KOPT-K1 (cell line): ENCODE measurements at regions not wholly inside any gene's neighbourhood (a gene's known extent, or its start where the extent isn't known, plus 50 kb on each side); places are given as distances from the start of the nearest gene placed in this dataset.
"Not testable (repeated sequence)": the region's sequence is repeated elsewhere in the genome, so short reads cannot be mapped to it uniquely, and the experiment has no call there.

Source experiments
- H3K27ac ChIP-seq: fragments of 200-600 bp; sonication (generic); 2 replicates; pipeline ENCODE4 v1.5.1; 2016; ENCODE audit warnings: antibody characterized with exemption, mild to moderate bottlenecking, low read depth, low read length; ENCODE audit not compliant: poor library complexity, severe bottlenecking
- H3K36me3 ChIP-seq: fragments of 200-600 bp; sonication (generic); 2 replicates; pipeline ENCODE4 v1.5.1; 2017; ENCODE audit warnings: antibody characterized with exemption, mild to moderate bottlenecking, low read length, moderate library complexity; ENCODE audit not compliant: insufficient read depth
- H3K9me3 ChIP-seq: fragments of 200-600 bp; sonication (generic); 2 replicates; pipeline ENCODE4 v1.5.1; 2017; ENCODE audit warnings: antibody characterized with exemption, low read length, mild to moderate bottlenecking; ENCODE audit not compliant: insufficient read depth, poor library complexity, severe bottlenecking

DNA sequence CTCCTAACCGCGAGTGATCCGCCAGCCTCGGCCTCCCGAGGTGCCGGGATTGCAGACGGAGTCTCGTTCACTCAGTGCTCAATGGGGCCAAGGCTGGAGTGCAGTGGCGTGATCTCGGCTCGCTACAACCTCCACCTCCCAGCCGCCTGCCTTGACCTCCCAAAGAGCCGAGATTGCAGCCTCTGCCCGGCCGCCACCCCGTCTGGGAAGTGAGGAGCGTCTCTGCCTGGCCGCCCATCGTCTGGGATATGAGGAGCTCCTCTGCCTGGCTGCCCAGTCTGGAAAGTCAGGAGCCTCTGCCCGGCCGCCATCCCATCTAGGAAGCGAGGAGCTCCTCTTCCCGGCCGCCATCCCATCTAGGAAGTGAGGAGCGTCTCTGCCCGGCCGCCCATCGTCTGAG, 58.8 kb upstream of the ANKRD30BL start:
- H3K27ac ChIP-seq, H3K9me3 ChIP-seq, H3K36me3 ChIP-seq: not testable (repeated sequence)

DNA sequence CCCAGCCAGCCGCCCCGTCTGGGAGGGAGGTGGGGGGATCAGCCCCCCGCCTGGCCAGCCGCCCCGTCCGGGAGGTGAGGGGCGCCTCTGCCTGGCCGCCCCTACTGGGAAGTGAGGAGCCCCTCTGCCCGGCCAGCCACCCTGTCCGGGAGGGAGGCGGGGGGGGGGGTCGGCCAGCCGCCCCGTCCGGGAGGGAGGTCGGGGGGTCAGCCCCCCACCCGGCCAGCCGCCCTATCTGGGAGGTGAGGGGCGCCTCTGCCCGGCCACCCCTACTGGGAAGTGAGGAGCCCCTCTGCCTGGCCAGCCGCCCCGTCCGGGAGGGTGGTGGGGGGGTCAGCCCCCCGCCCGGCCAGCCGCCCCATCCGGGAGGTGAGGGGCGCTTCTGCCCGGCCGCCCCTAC, 60.1 kb upstream of the ANKRD30BL start:
- not testable (repeated sequence) for H3K9me3 ChIP-seq, H3K27ac ChIP-seq, H3K36me3 ChIP-seq

DNA sequence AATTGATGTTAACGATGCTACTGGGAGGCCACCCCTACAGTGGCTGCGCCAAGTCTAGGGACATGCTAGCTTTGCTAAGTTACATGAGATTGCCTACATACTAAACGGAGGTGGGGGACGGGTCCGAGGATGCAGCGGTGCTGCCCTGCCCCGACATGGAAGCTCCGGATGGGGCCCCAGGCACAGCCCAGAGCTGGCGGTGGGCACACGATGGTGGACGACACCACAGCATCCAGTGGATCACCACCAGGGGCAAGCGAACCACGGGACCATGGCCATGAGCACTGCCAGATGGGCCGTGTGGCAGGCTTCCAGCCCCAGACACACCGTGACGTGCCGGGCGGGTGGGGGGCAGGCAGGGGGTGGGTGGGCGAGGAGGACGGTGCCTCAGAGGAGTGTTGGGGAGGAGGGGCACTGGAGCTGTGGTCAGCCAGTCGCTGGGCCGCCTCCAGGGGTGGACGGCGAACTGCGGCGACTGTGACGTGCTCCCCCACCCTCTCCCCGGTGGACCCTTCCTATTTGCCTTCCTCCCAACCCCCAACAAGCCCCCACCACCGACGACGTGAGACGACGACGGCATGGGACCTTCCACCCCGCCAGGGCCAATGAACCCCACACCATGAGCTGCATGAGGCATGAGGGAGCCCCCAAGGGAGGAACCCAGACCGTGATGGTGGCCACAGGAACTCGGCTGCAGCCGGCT, 90.6 kb upstream of the ANKRD30BL start:
- no peak overlapping the region for H3K27ac ChIP-seq
- H3K36me3 ChIP-seq, result no peaks in the 10 kb centered on the region
- H3K9me3 ChIP-seq, result peaks cover 26% of the 10 kb centered on the region

DNA sequence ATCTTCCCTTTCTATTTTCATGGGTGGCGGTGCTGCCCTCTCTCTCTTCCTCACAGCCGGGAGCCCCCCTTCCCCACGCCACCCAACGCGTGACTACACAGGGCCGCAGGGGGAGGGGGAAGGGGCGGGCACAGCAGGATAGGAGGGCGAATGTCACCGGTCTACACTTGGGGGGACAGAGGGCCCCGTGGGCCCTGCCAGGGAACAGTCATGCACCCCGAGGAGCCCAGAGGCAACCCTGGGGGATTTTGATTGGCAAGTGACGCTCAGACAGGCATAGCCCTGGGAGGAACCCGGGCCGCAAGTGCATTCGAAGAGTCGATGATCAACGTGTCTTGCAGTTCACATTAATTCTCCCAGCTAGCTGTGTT, 91.1 kb upstream of the ANKRD30BL start:
- no peak overlapping the region for H3K27ac ChIP-seq
- H3K9me3 ChIP-seq, result peaks cover 28% of the 10 kb centered on the region
- no peaks in the 10 kb centered on the region for H3K36me3 ChIP-seq

DNA sequence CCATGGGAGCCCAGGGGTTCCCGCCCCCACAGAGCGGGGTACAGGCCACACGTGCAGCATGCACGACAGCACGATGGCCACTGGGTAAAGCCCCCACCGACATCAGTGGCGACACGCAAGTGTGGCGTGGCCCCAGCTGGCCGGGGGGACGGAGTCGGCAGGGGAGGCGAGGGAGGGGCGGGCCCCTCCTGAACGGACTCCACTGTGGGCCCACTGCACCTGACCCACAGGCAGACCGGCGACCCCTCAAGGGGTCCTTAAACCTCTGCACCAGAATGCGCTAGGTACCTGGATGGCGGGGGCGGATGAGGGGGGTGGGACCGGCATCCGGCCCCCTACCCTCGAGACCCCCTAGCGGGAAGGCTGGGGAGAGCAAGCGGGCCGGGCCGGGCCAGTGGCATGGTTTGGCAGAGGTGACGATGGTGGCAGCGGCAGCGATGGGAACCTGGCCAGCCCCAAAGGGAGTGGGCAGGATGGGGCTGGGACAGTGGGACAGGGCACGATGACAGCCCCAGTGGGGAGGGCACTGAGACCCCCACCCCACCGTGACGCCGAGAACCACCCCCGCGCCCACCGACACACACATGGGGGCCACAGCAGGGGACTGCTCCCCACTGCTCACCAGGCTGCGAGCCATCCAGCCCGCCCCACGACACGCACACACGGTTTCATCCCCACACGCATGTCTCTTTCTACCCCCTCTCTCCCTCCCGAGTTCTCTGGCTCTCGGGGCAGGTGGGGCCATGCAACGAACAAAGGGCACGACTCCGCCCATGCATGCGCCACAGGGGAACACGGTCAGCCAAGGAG, 91.9 kb upstream of the ANKRD30BL start:
- H3K9me3 ChIP-seq, result peaks cover 28% of the 10 kb centered on the region
- H3K27ac ChIP-seq, result no peak overlapping the region
- H3K36me3 ChIP-seq, result no peaks in the 10 kb centered on the region

DNA sequence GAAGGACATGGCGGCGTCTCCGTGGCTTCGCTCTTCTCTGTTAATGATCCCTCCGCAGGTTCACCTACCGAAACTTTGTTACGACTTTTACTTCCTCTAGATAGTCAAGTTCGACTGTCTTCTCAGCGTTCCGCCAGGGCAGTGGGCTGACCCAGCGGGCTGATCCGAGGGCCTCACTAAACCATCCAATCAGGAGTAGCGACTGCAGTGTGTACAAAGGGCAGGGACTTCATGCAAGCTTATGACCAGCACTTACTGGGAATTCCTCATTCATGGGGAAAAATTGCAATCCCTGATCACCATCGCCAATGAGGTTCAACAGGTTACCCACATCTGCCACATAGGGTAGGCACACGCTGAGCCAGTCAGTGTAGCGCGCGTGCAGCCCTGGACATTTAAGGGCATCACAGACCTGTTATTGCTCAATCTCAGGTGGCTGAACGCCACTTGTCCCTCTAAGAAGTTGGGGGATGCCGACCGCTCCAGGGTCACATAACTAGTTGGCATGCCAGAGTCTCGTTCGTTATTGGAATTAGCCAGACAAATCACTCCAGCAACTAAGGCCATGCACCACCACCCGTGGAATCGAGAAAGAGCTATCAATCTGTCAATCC, 92.7 kb upstream of the ANKRD30BL start:
- H3K9me3 ChIP-seq, result peaks cover 28% of the 10 kb centered on the region

DNA sequence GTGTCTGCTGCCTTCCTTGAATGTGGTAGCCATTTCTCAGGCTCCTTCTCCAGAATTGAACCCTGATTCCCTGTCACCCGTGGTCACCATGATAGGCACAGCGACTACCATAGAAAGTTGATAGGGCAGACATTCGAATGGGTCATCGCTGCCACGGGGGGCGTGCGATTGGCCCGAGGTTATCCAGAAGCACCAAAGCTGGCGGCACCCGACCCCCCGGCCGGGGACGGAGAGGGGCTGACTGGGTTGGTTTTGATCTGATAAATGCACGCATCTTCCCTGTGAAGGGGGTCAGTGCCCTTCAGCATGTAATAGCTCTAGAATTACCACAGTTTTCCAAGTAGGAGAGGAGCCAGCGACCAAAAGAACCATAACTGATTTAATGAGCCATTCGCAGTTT, 94.0 kb upstream of the ANKRD30BL start:
- Histone ChIP-seq H3K36me3 (no peaks in the 10 kb centered on the region), H3K9me3 (peaks cover 28% of the 10 kb centered on the region)

More for the DNA sequence above, 92.7 kb upstream of the ANKRD30BL start:
- not testable (repeated sequence) for H3K36me3 ChIP-seq, H3K27ac ChIP-seq

DNA sequence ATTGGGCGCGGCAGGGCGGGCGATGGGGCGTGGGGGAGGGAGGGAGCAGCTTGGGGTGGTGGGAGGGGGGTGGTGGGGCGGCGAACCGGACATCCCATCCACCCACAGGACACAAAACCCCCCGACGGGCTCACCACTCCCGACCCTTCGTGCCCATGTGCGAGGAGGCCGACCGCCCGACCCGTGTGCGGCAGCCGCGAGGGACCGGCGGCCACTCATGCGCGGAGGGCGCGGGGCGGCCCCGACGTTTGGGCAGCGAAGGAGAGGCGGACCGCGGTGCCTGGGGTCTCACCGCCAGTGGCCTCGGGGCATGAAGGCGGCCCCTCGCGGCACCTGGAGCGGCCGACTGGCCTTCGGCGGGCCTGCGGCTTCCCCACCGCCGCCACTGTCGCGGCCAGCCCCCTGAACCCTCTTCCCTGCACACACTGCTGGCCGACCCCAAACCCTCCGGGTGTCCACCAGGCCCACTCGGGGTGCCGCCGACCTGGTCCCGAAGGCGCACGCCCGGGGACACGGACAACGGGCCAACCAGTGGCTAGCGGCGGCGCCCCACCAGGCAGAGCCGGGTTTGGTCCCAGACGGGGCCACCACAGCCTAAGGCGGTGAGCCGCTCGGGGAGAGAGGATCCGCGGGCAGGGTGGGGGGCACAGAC, 94.6 kb upstream of the ANKRD30BL start:
- H3K27ac ChIP-seq, result no peak overlapping the region
- H3K9me3 ChIP-seq, result peaks cover 28% of the 10 kb centered on the region
- H3K36me3 ChIP-seq, result no peaks in the 10 kb centered on the region

More for the DNA sequence above, 94.0 kb upstream of the ANKRD30BL start:
- no peak overlapping the region for H3K27ac ChIP-seq

DNA sequence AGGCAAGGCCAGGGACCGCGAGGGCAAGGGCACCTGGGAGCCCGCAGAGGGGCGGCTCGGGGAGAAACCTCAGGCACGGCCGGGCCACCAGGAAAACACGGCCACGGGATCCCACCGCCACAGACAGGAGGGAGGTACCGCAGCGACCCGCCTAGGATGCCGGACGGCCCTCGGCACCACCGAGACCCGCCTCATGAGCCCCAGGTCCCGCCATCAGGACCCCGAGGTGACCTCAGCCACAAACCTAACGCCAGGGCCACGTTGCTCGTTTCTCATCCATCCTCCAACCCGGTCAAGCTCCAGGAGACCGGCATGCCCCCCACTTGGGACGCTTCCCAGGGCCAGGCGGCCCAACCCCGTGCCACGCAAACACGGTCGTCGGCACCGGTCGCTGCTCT, 95.2 kb upstream of the ANKRD30BL start:
- not testable (repeated sequence) for H3K36me3 ChIP-seq, H3K27ac ChIP-seq
- peaks cover 28% of the 10 kb centered on the region for H3K9me3 ChIP-seq

DNA sequence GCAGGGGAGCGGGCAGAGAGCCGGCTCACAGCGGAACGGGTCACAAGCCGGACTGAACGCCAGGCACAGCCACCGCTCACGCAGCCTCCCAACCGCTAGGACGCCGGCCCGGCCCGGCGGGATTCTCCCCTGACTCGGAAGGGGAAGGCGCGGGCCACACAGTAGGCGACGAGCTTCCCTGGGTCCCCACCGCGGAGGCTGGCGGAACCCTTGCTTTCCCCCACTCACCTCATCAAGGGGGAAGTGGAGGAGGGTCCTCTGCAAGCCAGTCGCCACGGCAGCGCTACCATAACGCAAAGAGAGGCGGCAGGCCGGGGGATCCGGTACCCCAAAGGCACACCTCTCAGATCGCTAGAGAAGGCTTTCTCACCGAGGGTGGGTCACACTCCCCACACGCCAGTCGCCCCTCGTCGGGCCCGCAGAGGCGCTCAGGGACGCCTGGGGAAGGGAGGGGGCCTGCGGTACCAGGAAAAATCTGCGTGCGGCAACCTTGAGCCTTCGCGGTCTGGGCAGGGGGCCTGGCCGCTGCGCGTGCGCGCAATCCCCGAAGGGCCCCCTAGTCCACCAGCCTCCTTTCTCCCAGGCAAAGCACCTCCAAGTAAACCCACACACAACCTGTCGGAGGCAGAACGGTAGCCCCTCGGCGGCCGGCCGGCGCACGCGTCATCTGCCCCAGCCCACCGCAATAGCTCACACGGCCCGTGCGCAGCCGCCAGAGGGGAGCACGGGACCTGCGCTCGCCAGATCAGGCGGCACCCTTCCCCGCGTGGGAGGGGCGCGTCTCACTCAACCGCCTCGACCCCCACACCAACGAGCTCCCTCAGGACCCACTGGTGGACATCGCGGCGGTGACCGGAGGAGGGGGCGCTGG, 95.8 kb upstream of the ANKRD30BL start:
- not testable (repeated sequence) for H3K36me3 ChIP-seq, H3K27ac ChIP-seq
- peaks cover 28% of the 10 kb centered on the region for H3K9me3 ChIP-seq

DNA sequence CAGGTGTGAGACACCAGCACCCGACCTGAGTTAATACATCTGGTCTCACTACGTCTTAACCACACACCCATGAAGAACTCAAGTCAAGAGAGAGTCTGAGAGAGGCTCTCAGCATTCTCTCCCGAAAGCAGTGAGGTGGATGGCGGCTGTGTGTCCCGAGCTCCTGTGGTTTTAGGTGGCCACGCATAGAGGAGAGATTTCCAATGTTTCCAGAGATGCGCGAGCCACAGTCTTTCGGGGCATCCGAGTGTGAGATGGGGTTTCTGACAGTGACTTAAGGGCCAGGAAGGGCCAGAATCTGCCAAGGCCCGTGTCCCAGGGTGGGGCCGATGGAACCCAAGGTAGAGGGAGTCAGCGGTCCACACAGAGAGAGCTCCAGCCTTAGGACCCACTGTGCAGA, 97.5 kb upstream of the ANKRD30BL start:
- not testable (repeated sequence) for H3K36me3 ChIP-seq, H3K27ac ChIP-seq
- H3K9me3 ChIP-seq, result peaks cover 15% of the 10 kb centered on the region

DNA sequence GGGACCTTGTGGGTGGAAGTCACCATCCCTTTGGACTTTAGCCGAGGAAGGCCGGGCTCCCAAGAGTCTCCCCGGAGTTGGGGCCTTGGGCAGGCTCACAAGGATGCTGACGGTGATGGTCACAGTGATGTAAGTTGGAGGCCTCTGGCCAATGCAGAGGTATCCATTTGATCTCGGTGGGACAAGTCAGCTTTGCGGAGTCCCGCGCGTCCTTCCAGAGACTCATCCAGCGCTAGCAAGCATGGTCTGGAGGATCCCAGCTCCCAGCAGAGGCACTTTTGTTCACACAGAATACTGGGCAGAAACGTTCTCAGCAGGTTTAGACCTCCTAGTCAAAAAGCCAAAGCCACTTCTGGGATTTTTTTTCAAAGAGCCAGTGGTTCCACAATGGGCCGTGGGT, 103.8 kb upstream of the ANKRD30BL start:
- not testable (repeated sequence) for H3K9me3 ChIP-seq, H3K36me3 ChIP-seq, H3K27ac ChIP-seq

DNA sequence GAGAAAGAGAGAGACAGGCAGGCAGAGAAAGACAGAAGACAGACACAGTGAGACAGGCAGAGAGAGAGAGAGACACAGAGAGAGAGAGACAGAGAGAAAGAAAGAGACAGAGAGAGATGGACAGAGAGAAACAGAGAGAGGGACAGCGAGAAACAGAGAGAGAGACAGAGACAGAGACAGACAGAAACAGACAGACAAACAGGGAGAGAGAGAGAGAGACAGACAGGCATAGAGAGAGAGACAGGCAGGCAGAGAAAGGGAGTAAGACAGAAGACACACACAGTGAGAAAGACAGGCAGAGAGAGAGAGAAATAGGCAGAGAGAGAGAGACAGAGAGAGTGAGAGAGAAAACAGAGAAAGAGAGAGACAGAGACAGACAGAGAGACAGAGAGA, 105.3 kb upstream of the ANKRD30BL start:
- Histone ChIP-seq H3K36me3 (no peaks in the 10 kb centered on the region), H3K27ac (peak overlapping the region; percentile 49), H3K9me3 (peaks cover 4% of the 10 kb centered on the region)

DNA sequence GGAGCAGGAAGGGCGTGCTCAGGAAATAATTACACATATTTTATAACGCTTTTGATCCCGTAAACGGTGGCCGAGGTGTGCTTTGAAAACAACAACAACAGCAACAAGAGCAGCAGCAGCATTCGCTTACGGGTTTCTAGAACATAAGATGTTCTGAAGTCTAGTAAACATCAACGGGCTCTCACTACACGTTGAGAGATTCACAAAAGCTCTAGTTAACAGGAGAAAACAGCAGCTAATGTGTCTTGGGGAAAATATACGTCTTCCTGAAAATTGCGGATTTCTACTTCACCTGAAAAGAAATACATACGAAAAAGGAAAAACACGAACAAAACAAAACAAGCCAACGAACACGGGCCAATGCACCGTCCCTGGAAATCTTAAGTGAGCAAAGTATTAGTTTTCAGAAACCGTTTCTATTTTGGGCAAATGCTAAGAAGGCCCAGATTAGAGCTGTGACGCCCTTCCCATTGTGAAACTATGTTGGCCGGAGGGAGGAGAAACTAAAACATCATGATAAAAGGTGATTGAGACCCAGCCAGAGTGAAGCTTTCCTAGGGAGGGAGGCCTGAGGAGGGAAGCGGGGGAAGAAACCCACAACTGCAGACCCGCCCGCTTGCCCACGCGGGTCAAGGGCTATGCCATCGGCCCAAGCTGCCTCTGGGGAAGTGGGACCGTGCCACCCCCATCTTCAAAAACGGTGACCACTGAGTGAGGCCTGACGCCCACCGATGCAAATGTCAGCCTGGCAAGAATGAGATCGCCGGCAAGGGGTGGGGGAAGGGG, 105.9 kb upstream of the ANKRD30BL start:
- H3K27ac ChIP-seq, result peak overlapping the region; percentile 49
- not testable (repeated sequence) for H3K36me3 ChIP-seq, H3K9me3 ChIP-seq
